Mucosa of descending colon (tissue), 3 donors: ENCODE measurements at regions not wholly inside any gene's neighbourhood (a gene's known extent, or its start where the extent isn't known, plus 50 kb on each side); places are given as distances from the start of the nearest gene placed in this dataset.
A peak's percentile ranks its signal among the peaks of the same experiment; 100 is the strongest.

Source experiments
- ATAC-seq: fragments of 200-7000 bp; cut with Tn5 transposase; one replicate; pipeline ENCODE4 v1.9.1; 2020; ENCODE audit warnings: mild to moderate bottlenecking, moderate library complexity
- DNase-seq, 3 donors: peaks; one replicate each; pipeline ENCODE4 v3.0.0-alpha.2; 2020
- H3K36me3 ChIP-seq: fragments of 200-600 bp; one replicate; pipeline ENCODE4 v1.8.0; 2021; ENCODE audit warnings: low read depth, mild to moderate bottlenecking
- H3K4me1 ChIP-seq: fragments of 200-600 bp; one replicate; pipeline ENCODE4 v1.8.0; 2021; ENCODE audit warnings: low read depth, mild to moderate bottlenecking
- H3K4me3 ChIP-seq: fragments of 200-600 bp; one replicate; pipeline ENCODE4 v1.8.0; 2021; ENCODE audit warnings: mild to moderate bottlenecking
- H3K9me3 ChIP-seq: fragments of 200-600 bp; one replicate; pipeline ENCODE4 v1.8.0; 2021; ENCODE audit warnings: mild to moderate bottlenecking
- CTCF ChIP-seq: fragments of 200-600 bp; IDR thresholded peaks from one replicate; pipeline ENCODE4 v1.8.0; 2022; ENCODE audit warnings: antibody characterized with exemption, mild to moderate bottlenecking
- intact Hi-C, 2 donors: fragments of 100-400 bp; cut with DNase I in 1 of 2; cut with micrococcal nuclease in 1 of 2; formaldehyde crosslinking; loops; one replicate each; pipeline versions ENCODE4 v1.11.0 to v1.11.1; 2022; cut with DNase I, micrococcal nuclease
- donor health status: DM: no; HTN: no; CAD: no; lungs with moderate emphysema.
- donor health status: DM: no; HTN: no; CAD: no.
- donor health status: DM: no; HTN: yes; CAD: no.

DNA sequence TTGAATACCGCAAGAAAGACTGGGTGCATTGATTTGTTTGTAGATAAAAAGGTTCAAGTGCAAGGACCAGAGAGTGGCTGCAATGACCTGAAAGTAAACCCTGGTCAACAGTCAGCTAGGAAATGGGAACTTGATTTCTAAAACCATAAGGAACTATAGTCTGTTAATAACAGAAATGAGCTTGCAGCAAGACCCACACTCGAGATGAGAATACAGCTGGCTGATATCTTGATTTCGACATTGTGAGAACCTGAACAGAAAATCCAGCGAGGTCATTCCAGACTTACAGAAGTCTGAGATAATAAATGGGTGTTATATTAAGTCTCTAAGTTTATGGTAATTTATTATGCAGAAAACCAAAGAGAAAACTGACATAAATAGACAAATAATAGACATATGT, 177.3 kb downstream of the NFKBIZ start:
- no peaks in the 10 kb centered on the region for H3K4me1 ChIP-seq
- no peaks in the 10 kb centered on the region for H3K36me3 ChIP-seq
- DNase-seq (no peak), ATAC-seq (no peak)
- no peaks in the 10 kb centered on the region for H3K9me3 ChIP-seq
- no peak for TF ChIP-seq CTCF
- H3K4me3 ChIP-seq: no peak overlapping the region
- intact Hi-C loops: no loop called here

- no peak overlapping the region for H3K4me3 ChIP-seq
- H3K9me3 ChIP-seq: no peaks in the 10 kb centered on the region
- H3K4me1 ChIP-seq: no peaks in the 10 kb centered on the region
- DNase-seq: no peak
- no peaks in the 10 kb centered on the region for H3K36me3 ChIP-seq
- TF ChIP-seq CTCF: no peak
- ATAC-seq: no peak
- intact Hi-C loops: no loop called here
These were observed 181.3 kb downstream of the NFKBIZ start for GRCh38 chr3:102030661-102031060.

GRCh38 chr3:102031834-102032233, 182.5 kb downstream of the NFKBIZ start:
- no peak for DNase-seq
- no peak overlapping the region for H3K4me3 ChIP-seq
- H3K36me3 ChIP-seq: no peaks in the 10 kb centered on the region
- no peak for TF ChIP-seq CTCF
- H3K9me3 ChIP-seq: no peaks in the 10 kb centered on the region
- intact Hi-C loops: no loop called here
- no peaks in the 10 kb centered on the region for H3K4me1 ChIP-seq
- ATAC-seq: no peak

DNA sequence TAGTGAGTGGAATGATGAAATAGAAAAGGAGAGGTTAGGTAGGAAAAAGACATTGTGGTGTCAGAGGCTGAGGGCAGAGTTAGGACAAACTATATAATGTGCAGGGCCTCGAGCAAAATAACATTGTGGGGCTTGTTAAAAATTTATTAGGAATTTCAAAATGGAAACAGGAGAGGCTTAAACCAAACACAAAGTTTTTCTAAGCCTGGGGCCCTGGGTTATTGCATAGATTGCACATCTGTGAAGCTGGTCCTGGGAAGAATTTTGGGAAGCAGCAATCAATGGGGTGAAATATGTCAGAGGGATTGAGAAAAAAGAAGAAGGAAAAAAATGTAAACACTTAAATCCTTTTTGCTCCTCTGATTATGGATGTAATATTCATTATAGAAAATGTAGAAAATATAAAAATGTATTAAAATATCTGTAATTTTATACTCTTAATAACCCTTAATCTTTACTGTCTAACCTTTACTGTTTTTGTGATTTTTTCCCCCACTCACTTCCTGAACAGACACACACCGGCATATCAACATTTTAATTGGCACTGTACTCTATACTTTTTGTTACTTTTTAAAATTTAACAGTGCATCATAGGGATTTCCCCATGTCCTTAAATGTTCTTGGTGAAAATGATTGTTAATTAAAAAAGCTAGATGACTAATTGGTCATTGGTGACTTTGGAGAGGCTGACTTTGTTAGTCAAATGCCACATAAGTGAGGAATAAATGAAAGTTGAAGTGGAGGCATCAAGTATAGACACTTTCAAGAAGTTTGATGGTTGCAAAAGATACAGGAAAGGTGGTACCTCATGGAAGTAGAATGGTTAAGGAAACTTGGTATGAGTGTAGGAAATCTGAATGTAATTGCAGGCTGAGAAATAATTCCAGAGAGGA, 183.4 kb downstream of the NFKBIZ start:
- intact Hi-C loops: no loop called here
- Histone ChIP-seq H3K4me1 (no peaks in the 10 kb centered on the region), H3K9me3 (no peaks in the 10 kb centered on the region), H3K4me3 (no peak overlapping the region), H3K36me3 (no peaks in the 10 kb centered on the region)
- ATAC-seq (no peak), DNase-seq (no peak)
- TF ChIP-seq CTCF: no peak

DNA sequence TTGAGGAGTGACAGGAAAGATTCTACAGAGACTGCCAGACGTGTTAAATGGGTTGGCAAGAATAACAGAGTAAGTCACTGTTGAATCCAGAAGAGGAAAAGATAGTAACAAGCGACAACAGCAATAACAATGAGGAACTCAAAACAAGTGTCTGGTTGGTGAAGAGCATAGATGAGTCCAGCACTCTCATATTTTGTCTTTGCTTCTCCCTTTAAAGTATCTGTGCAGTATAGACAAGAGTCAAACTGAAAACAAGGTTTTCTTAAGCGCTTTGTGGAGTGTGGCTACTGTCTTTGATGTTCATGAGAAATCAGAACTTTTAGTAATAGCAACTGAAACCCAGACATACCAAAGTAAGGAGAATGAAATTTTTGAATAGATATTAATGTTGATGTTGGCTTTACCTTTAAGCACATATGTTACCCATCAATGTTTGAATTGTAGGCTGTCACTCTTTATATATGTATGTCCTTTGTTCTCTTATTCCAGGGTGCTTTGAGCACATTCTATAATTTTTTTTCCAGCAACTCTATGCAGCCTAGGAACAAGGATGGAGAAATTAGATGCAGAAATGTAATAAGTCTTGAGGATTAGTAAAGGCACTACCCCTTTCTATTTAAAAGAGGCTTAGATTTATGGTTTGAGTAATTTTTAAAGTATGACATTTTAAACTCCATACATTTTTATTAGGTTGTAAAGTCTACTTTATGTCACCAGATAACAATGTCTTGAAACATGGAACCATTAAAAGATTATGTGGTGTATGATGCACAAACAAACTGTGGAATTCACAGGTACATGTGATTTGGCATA, 185.5 kb downstream of the NFKBIZ start:
- intact Hi-C loops: no loop called here
- H3K4me1 ChIP-seq: no peaks in the 10 kb centered on the region
- H3K9me3 ChIP-seq: no peaks in the 10 kb centered on the region
- no peaks in the 10 kb centered on the region for H3K36me3 ChIP-seq
- peak; percentile 65 for ATAC-seq
- no peak for TF ChIP-seq CTCF
- H3K4me3 ChIP-seq: no peak overlapping the region
- DNase-seq: no peak
